WTC11 (cell line): ENCODE measurements at regions not wholly inside any gene's neighbourhood (a gene's known extent, or its start where the extent isn't known, plus 50 kb on each side); places are given as distances from the start of the nearest gene placed in this dataset.

Experiments used
- ATAC-seq: fragments of 200-7000 bp; cut with Tn5 transposase; 2 replicates; pipeline ENCODE4 v1.10.0; 2021; ENCODE audit warnings: mild to moderate bottlenecking, moderate library complexity
- CTCF ChIA-PET: fragments of 300-600 bp; sonication (Branson Sonifier 250); formaldehyde crosslinking; loops from one replicate; lab custom pipeline; 2021; ENCODE audit warnings: antibody characterized with exemption; lab: Charles Lee
- POLR2A ChIA-PET: fragments of 350-600 bp; sonication (Branson Sonifier 250); formaldehyde crosslinking; loops from one replicate; lab custom pipeline; 2021; ENCODE audit warnings: antibody characterized with exemption; lab: Charles Lee
- DNase-seq: peaks from one replicate; pipeline ENCODE4 v3.0.0; 2021; ENCODE audit warnings: low spot score
- H3K27ac Mint-ChIP-seq: 2 replicates; pipeline ENCODE4 v1.8.0; 2021; ENCODE audit warnings: mixed read lengths
- H3K27me3 Mint-ChIP-seq: 2 replicates; pipeline ENCODE4 v1.8.0; 2021; ENCODE audit warnings: low read depth, mild to moderate bottlenecking, moderate library complexity, mixed read lengths
- H3K36me3 Mint-ChIP-seq: 2 replicates; pipeline ENCODE4 v1.8.0; 2021; ENCODE audit warnings: mixed read lengths
- H3K4me1 Mint-ChIP-seq: 2 replicates; pipeline ENCODE4 v1.8.0; 2022; ENCODE audit warnings: mixed read lengths
- H3K4me3 Mint-ChIP-seq: 2 replicates; pipeline ENCODE4 v1.8.0; 2021; ENCODE audit warnings: mild to moderate bottlenecking, moderate library complexity, mixed read lengths
- H3K9me3 Mint-ChIP-seq: 2 replicates; pipeline ENCODE4 v1.8.0; 2021; ENCODE audit warnings: mixed read lengths
- AFF4 ChIP-seq: sonication (generic); formaldehyde crosslinking; IDR thresholded peaks from 2 replicates; pipeline ENCODE4 v1.8.1; 2023; ENCODE audit warnings: mild to moderate bottlenecking, missing genetic modification reagents, borderline replicate concordance
- AR ChIP-seq: fragments of 250-450 bp; sonication (Bioruptor Pico); IDR thresholded peaks from 2 replicates; pipeline ENCODE4 v1.9.0; 2021; ENCODE audit warnings: mild to moderate bottlenecking
- E2F5 ChIP-seq: sonication (generic); formaldehyde crosslinking; IDR thresholded peaks from 2 replicates; pipeline ENCODE4 v1.8.1; 2022; ENCODE audit warnings: mild to moderate bottlenecking, moderate library complexity, missing genetic modification reagents
- ERG ChIP-seq: fragments of 250-450 bp; sonication (Bioruptor Pico); IDR thresholded peaks from 2 replicates; pipeline ENCODE4 v1.8.0; 2021; ENCODE audit warnings: mild to moderate bottlenecking
- FOXJ3 ChIP-seq: sonication (generic); formaldehyde crosslinking; IDR thresholded peaks from 2 replicates; pipeline ENCODE4 v1.9.0; 2021; ENCODE audit warnings: missing genetic modification reagents, mild to moderate bottlenecking, borderline replicate concordance
- GTF2I ChIP-seq: fragments of 250-450 bp; sonication (Bioruptor Pico); conservative IDR thresholded peaks from 2 replicates; pipeline ENCODE4 v1.4.0; 2021; ENCODE audit warnings: mild to moderate bottlenecking
- IRF1 ChIP-seq: sonication (generic); formaldehyde crosslinking; IDR thresholded peaks from 2 replicates; pipeline ENCODE4 v1.8.0; 2023; ENCODE audit warnings: missing genetic modification reagents
- MAX ChIP-seq: sonication (generic); formaldehyde crosslinking; IDR thresholded peaks from 2 replicates; pipeline ENCODE4 v1.8.0; 2022; ENCODE audit warnings: mild to moderate bottlenecking, missing genetic modification reagents
- MLX ChIP-seq: sonication (generic); formaldehyde crosslinking; IDR thresholded peaks from 2 replicates; pipeline ENCODE4 v1.8.1; 2023; ENCODE audit warnings: mild to moderate bottlenecking, missing genetic modification reagents, moderate library complexity
- NFYB ChIP-seq: sonication (generic); formaldehyde crosslinking; conservative IDR thresholded peaks from 2 replicates; pipeline ENCODE4 v1.8.0; 2022; ENCODE audit warnings: low read depth, missing genetic modification reagents
- NR2C2 ChIP-seq: sonication (generic); formaldehyde crosslinking; IDR thresholded peaks from 2 replicates; pipeline ENCODE4 v1.8.0; 2022; ENCODE audit warnings: mild to moderate bottlenecking, missing genetic modification reagents
- STAT6 ChIP-seq: sonication (generic); formaldehyde crosslinking; conservative IDR thresholded peaks from 2 replicates; pipeline ENCODE4 v1.8.1; 2023; ENCODE audit warnings: mild to moderate bottlenecking, low read depth, missing genetic modification reagents, moderate library complexity
- TEAD4 ChIP-seq: sonication (generic); formaldehyde crosslinking; IDR thresholded peaks from 2 replicates; pipeline ENCODE4 v1.8.0; 2022; ENCODE audit warnings: mild to moderate bottlenecking, missing genetic modification reagents
- TP53 ChIP-seq: sonication (generic); formaldehyde crosslinking; IDR thresholded peaks from 2 replicates; pipeline ENCODE4 v1.8.1; 2023; ENCODE audit warnings: mild to moderate bottlenecking, missing genetic modification reagents
- ZNF121 ChIP-seq: sonication (generic); formaldehyde crosslinking; IDR thresholded peaks from 2 replicates; pipeline ENCODE4 v1.8.0; 2023; ENCODE audit warnings: missing genetic modification reagents
- ZNF263 ChIP-seq: sonication (generic); formaldehyde crosslinking; IDR thresholded peaks from 2 replicates; pipeline ENCODE4 v1.8.1; 2022; ENCODE audit warnings: low read depth, mild to moderate bottlenecking, moderate library complexity, missing genetic modification reagents
- ZNF416 ChIP-seq: fragments of 250-450 bp; sonication (Bioruptor Pico); IDR thresholded peaks from 2 replicates; pipeline ENCODE4 v1.9.0; 2021; ENCODE audit warnings: mild to moderate bottlenecking, inconsistent platforms
- ZNF423 ChIP-seq: fragments of 250-450 bp; sonication (Bioruptor Pico); IDR thresholded peaks from 2 replicates; pipeline ENCODE4 v2.1.2; 2022; ENCODE audit warnings: mild to moderate bottlenecking, moderate library complexity

GRCh38 chr2:19682493-19682892 is 219.3 kb downstream of the TTC32 start:
- Mint-ChIP-seq H3K36me3 (no peaks in the 10 kb centered on the region), H3K27me3 (no peaks in the 10 kb centered on the region), H3K9me3 (no peaks in the 10 kb centered on the region), H3K4me1 (no peaks in the 10 kb centered on the region), H3K27ac (no peak overlapping the region), H3K4me3 (no peak overlapping the region)
- ATAC-seq (no peak), DNase-seq (no peak)
- ChIA-PET POLR2A (no interaction called here), CTCF (interaction anchor here (1.1 kb wide), 1 partner anchor 313 kb away, joined by 4 read pairs; no protein-coding TSS in a partner anchor)
- no peak for TF ChIP-seq ZNF416 (CRISPR knock-in tag)
- no peak for TF ChIP-seq IRF1 (CRISPR knock-in tag)
- no peak for TF ChIP-seq STAT6 (CRISPR knock-in tag)
- TF ChIP-seq E2F5 (CRISPR knock-in tag), result no peak
- no peak for TF ChIP-seq FOXJ3 (CRISPR knock-in tag)
- TF ChIP-seq ERG (CRISPR knock-in tag), result no peak
- TF ChIP-seq AFF4 (CRISPR knock-in tag), result no peak
- TF ChIP-seq ZNF263, result no peak
- TF ChIP-seq GTF2I (CRISPR knock-in tag), result no peak
- TF ChIP-seq NFYB, result no peak
- TF ChIP-seq ZNF121 (CRISPR knock-in tag), result no peak
- no peak for TF ChIP-seq MLX (CRISPR knock-in tag)
- no peak for TF ChIP-seq TP53 (CRISPR knock-in tag)
- no peak for TF ChIP-seq NR2C2 (CRISPR knock-in tag)
- TF ChIP-seq MAX (CRISPR knock-in tag), result no peak
- TF ChIP-seq ZNF423 (CRISPR knock-in tag), result no peak
- no peak for TF ChIP-seq AR (CRISPR knock-in tag)
- TF ChIP-seq TEAD4, result no peak
